ENCODE measurements at regions not wholly inside any gene's neighbourhood (a gene's known extent, or its start where the extent isn't known, plus 50 kb on each side); places are given as distances from the start of the nearest gene placed in this dataset.
"Not testable (repeated sequence)": the region's sequence is repeated elsewhere in the genome, so short reads cannot be mapped to it uniquely, and the experiment has no call there.

DNA sequence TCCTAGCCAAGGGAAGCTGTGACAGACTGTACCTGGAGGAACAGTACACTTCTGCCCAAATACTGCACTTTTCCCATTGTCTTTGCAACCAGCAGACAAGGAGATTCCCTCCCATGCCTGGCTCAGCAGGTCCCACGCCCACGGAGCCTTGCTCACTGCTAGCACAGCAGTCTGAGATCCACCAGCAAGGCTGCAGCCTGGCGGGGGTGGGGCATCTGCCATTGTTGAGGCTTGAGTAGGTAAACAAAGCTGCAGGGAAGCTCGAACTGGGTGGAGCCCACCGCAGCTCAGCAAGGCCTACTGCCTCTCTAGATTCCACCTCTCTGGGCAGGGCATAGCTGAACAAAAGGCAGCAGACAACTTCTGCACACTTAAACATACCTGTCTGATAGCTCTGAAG lies 268.9 kb downstream of the OSR1 start:
- not testable (repeated sequence) for DNase-seq

DNA sequence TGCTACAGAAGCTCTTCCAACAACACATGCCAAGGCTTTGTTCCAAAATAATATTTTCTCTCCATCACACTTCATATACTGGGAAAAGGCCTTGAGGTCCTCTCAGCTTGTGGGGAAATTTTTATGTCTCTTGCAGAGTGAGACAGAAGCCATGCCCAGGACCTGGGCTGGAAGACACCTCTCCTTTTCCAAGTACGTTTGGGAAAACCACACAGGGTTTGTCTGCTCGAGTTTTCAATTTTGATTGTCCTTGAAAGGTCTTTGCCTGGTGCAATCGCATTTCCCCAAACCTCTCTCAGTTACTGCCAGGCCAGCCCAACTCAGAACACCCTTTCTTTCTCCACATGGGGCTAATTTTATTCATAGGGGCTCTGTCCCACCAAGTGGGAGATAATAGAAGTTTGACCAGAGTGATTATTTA lies 272.2 kb downstream of the OSR1 start:
- no peak for DNase-seq

DNA sequence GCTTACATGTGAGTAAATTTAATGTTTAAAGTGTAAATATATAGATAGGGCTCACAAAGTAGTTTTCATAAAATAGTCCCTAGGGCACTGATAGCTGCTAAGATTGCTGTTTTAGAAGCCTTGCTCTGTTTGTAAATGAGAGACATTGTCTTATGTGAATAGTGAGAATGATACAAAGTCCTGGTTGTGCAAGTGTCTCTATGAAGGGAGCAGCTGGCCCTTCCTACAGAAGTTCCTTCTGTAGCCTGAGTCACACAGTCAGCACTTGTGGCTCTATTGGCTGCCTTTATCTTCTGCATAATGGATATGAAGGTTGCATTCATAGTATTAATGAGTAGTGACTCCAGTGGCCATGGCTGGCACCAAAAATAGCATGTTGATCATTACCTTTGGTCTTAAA lies 279.7 kb downstream of the OSR1 start:
- DNase-seq, result no peak

- DNase-seq, result no peak
Observed at GRCh38 chr2:19073522-19073921, 284.9 kb downstream of the OSR1 start.

DNA sequence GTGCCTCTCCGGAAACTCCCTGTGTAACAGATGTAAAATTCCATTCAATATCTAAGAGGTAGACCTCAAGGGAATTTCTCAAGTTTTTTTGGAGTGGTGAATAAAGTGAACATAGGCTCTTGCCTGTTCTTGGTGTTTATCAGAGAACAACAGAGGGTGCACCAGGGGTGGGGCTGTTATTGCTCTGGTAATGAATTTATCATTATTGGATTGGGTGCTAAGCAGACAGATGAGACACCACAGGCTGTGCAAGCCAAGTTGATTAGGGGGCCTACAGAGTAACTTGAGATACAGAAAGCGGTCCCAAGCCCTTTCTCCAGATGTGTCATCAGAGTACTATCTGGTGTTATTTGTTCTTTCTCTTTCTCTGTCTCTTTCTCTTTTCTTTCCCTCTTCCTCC lies 286.3 kb downstream of the OSR1 start:
- no peak for DNase-seq

- no peak for DNase-seq
Observed at GRCh38 chr2:19070886-19071285, 287.5 kb downstream of the OSR1 start.

DNA sequence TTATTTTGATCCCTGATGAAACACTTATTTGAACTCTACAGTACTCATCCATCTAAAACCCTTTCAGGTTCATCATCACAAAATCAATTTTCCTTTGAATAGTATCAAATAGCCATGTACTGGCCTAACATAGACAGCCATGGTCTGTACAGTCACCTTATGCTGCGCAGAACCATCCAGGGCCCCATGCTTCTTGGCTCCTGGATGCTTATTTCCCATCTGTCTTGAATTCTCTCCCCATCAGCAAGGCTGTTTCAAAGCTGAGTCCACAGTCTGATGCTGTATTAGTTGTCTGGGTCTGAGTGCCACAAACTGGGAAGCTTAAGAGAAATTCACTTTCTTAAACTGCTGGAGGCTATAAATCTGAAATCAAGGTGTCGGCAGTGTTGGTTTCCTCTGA lies 290.2 kb downstream of the OSR1 start:
- no peak for DNase-seq

GRCh38 chr2:19062370-19062769 lies 296.1 kb downstream of the OSR1 start:
- no peak for DNase-seq

- DNase-seq, result no peak
Observed at GRCh38 chr2:19059076-19059475, 299.3 kb downstream of the OSR1 start.

DNA sequence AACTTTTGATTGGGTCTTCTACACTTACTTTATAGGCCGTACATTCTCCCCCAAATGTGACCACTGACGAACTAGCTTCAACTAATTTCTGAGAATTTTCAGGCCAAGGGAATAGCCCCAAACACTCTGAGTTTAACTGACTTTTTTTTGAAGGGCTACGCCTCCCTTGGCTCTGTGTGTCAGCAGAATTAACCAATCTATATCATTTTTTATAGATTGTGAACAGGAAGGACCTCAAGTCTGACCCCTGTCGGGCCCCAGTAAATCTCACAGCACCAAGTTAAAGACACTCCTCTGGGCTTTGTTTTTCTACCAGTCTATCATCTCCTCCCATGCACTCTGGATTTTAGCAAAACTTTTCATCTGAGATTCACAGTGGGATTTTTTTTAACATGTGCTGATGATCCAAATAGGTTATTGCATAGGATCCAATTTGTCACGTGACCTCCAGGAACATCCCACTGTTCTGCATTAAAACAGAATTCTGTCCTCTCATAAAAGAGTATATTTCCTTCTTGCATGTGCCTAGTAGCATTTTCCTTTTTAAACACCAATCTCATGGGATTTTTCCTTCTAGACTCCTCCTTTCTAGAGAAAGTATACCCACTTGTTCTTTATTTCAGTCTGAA lies 307.1 kb downstream of the OSR1 start:
- DNase-seq, result no peak

DNA sequence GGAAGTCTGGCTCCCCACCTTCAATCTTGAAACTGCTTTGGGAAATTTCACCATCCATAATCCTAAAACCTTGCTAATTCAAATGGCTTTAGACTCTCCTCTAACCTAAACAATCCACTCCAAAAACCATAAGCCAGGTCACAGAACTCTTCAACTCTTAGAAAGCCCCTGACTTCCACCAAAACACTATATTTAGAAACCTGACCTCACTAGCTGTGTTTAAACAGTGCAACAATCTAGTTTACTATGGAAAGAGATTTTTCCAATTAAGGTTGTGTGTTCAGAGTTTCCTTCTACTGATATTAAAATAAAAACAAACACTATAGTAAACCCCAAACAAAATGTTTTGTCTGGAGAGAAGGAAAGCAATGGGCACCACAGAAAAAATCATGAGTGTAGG lies 308.1 kb downstream of the OSR1 start:
- no peak for DNase-seq

DNA sequence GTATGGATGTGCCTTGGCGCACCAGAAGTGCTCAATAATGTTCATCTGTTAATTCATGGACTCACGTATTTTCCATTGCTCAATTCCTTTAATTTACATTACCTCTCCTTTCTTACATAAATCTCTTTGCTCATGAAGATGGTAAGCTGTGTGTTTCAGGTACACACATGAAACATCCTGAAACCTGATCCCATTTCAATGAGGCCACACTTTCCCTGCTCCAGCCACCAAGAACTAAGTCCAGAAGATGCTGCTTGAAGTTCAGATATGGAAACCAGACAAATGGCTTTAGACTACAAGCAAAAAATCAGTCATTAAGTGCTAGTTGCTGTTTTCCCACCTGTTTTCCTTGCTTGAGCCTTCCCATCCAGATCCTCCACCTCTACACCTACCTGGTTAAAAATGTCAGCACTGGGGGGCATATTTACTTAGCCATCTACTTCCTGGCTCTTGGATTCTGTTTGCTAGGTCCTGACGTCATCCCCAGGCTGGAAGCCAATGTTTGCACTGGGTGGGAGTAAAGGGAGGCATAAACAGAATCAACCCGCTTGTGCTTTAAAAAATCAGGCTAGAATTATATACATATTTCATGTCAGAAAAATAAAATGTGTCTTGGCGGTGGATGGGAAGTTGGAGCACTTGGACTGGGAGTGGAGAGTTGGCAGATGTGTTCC lies 309.7 kb downstream of the OSR1 start:
- DNase-seq, result peak; percentile 61

DNA sequence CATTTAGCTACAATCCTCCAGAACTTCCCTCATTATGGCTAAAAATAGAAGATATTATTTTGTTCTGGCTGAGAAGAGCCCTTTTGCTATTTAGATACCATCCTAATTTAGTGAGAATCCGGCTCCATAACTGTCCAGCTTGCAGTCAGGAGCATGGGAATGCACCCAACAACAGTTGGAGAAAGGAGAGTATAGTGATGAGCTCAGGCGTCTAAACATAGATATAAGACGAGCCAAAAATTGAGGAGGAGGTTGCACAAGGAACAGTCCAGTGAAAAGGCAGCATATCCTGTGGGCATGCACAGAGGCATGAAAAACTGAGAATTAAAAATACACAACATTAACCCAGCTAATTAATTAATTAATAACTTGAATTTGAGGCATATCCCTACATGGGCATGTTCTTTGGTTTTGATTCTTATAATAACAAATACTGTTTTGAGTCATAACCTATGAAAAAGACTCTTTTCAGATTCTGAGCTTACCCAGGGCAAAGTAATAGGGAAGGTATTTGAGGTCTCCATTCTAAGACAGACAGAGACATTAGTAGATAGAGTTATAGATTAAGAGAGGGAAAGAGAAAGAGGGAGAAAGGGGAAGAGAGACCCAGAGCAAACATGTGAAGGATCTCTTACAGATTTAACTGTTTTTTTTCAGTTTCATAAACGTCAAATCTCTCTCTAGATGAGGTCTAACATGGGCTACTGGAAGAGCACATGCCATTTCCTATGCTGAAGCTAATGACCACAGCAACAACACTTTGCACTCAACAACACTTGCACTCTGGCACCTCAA lies 311.2 kb downstream of the OSR1 start:
- DNase-seq, result no peak

DNA sequence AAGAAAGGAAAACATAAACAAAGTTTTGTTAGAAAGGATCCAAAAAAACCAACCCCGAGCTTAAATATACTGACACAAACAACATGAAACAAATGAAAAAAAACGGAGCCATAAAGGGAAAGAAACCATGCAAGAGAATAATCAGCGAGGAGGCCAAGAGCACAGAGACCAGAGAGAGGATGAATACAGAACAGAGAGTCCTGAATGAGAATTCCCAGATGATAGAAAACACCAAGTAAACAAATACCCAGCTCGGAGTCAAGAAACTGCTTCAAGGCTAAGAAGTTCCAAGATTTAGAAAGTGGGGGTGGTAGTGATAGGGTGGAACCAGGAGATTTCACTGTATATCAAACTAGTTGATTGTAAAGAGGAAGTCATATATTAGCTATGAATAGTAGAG lies 313.3 kb downstream of the OSR1 start:
- no peak for DNase-seq

DNA sequence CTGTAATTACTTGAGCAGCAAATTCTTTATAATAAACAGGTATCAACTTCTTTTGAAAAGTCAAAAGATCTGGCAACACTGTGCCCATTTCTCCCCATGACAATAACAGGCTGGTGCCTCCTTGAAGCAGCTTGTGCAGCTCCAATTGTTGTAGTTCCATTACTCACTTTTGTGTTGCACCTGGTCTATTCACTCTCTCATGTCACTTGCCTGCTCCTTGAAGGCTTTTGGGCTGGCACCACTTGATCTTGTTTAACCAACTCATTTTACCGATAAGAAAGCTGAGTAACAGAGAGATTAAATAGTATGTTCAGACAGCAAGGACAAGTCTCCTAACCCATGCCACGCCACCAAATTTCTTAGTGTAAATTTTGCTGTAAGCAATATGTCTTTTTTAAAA lies 314.5 kb downstream of the OSR1 start:
- DNase-seq, result no peak

DNA sequence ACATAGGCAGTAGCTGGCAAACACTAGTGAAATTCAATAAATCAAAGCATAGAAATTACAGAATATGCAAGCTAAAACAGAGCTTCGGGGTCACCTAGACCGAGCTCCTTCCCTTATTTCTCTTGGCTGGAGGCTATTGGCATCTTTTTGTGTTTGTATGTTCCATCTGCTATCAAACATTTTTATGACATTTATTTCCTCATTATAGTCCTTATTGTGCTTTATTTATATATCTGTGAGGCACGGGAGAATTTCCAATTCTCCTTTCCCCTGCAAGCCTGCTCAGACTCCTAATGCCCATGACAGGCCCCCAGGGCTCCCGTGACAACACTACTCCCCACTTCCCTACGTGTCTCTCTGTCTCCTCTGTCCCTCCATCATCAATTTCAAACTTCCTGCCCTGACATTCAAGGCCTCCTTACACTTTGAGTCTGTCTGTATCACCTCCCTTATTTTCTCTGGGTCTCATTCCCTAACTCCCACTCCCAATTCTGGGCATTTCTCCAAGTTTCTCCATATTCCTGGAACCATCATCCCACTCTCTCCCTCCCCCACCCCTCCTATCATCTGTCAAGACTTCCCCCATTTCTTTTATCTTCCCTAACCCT lies 316.9 kb downstream of the OSR1 start:
- no peak for DNase-seq

DNA sequence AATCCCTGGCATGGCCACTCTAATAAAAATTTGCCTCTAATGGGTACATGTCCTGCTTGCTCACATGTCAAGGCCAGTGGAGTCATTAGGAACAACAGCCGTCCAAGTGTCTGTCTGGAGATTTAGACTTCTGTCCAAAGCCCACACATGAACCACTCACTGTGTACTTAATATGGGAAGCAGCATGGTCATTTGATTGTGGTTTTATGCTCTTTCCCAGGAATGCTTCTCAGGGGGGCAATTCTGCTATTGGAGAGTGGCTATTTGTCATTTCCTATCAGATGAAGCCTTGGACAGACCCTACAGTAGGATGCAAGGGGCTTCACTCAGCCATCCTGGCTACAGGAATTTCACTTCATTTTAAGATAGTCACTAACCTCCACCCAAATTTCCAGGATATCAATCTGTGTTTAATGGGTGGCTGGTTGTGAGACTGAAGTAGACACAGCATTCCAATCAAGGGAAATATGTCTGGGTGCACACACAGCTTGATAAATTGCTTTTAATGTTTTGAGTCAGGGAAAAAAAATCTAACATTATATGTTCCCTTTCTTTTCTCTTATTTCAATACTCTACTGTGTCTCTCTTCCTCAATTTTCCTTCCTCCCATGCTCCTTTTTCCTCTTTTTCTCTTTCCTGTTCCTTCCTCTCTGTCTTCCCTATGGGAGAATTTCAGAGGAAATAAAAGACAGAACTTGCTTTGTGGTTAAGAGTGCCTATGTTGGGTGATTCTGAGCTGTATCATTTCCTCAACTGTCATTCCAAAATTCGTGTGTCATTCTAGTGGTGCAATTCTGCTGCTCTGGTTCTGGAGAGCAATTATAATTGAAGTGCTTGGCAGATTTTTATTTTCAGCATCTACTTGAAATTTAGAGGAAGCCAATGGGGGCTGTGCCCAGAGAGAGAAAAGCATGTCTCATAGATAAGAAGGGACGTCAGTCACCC lies 320.1 kb downstream of the OSR1 start:
- DNase-seq, result no peak

GRCh38 chr2:19036091-19036490 lies 322.3 kb downstream of the OSR1 start:
- DNase-seq, result no peak

DNA sequence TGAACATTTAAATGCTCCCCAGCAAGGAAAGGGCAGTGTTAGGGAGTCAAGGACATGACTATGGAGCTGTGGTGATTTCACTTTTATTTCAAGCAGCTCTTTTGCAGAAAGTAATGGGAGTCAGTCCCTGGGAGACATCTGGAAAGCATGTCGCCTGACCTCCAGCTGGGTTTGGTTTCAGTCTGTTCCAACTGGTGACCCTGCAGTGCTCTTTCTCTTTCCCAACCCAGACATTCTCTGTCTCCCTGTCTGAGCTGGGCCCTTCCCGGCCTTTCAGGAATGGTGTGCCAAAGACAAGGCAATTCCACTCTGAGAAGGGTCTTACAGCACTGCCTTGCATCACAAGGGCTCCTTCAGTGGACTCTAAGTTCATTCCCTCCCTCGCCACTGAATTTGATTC lies 323.2 kb downstream of the OSR1 start:
- DNase-seq, result no peak

DNA sequence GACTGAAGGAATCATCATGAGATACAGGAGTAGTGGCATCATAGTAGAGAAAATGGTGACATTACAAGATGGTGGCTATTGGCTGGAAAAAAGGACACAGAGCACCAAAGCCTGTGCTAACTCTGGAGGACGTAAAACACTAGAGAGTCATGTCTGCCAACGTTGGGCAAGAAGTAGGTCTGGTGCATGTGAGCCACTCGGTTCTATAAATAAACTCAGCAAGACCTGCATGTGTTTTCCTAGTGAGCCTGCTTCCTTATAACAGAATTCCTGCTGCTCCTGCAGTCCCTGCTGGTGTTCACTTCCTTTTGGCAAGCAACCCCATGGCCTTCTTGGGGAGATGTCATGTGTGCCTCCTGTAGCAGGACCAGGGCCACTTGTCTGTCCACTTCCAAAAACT lies 325.2 kb downstream of the OSR1 start:
- no peak for DNase-seq

DNA sequence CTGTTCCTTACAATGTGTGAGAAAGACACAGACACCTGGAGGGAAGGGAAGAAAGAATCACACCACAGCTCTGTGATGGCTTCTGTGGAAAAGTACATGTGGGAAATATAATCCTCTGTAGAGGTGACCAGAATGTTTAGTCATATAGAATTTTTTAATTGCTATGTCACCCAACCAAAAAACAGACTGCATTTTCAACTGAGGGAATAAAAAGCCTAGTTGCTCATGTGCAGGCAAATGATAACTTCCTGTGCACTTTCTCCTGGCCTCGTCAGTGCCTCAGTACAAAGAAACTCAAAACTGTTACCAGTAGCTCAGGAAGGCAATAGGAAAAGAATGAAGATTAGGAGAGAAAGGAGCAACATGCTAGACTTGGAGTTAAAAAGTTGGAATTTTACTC lies 326.8 kb downstream of the OSR1 start:
- DNase-seq, result no peak

DNA sequence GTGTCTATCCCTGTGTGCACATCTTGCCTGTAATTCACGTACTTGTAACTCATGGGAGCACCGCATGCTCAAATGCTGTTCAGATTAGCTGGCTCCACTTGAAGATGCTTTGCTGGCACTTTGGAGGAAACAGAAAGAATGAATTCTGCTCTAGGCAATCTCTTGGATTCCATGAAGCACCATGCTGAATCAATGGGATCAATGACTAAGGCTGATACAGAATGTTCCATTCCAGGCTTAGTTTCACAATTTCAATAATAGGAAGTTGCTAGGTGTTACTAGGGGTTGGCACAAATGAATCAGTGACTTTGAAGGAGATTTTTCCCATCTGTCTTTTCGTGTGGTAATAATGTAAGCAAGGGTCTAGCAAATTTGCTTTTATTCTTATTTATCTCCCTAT lies 328.8 kb downstream of the OSR1 start:
- DNase-seq, result no peak

Data from NCI-H2081 treated with DMSO at 0.1 percent for 48 hours (cell line).